Keratinocyte (primary cell): ENCODE measurements at regions not wholly inside any gene's neighbourhood (a gene's known extent, or its start where the extent isn't known, plus 50 kb on each side); places are given as distances from the start of the nearest gene placed in this dataset.

Source experiments
- DNase-seq: peaks from one replicate; pipeline ENCODE4 v3.0.0-alpha.2; 2011; ENCODE audit warnings: low read depth, missing footprints, low spot score
- FAIRE-seq: peaks from 2 replicates; lab custom pipeline; 2011; peaks lifted over from hg19 to GRCh38; lab: Jason Lieb, UNC
- H2AFZ ChIP-seq: 2 replicates; pipeline ENCODE4 v1.6.0; 2012; ENCODE audit warnings: low read length, control low read depth, inconsistent platforms; ENCODE audit not compliant: control insufficient read depth
- H3K27ac ChIP-seq: 2 replicates; pipeline ENCODE4 v1.5.1; 2011; ENCODE audit warnings: low read length; ENCODE audit not compliant: control insufficient read depth, insufficient read depth
- H3K27me3 ChIP-seq: 3 replicates; pipeline ENCODE4 v1.6.0; 2011; ENCODE audit warnings: low read length; ENCODE audit not compliant: control insufficient read depth, insufficient read depth; ENCODE audit errors: extremely low read depth
- H3K36me3 ChIP-seq, 2 experiments: 2 replicates in 1 of 2; 3 replicates in 1 of 2; pipeline ENCODE4 v1.5.1; 2011; ENCODE audit warnings: low read length in 2 of 2, mild to moderate bottlenecking in 1 of 2; ENCODE audit not compliant: control insufficient read depth in 2 of 2, insufficient read depth in 2 of 2; ENCODE audit errors: extremely low read depth in 1 of 2
- H3K4me1 ChIP-seq: 3 replicates; pipeline ENCODE4 v1.5.1; 2011; ENCODE audit warnings: low read length; ENCODE audit not compliant: control insufficient read depth, insufficient read depth; ENCODE audit errors: extremely low read depth
- H3K4me2 ChIP-seq: 3 replicates; pipeline ENCODE4 v1.6.0; 2011; ENCODE audit warnings: low read depth, low read length; ENCODE audit not compliant: control insufficient read depth, insufficient read depth; ENCODE audit errors: extremely low read depth
- H3K4me3 ChIP-seq, 3 experiments: fragments of 200-600 bp in 1 of 3; sonication (generic) in 1 of 3; 2 replicates in 2 of 3; 3 replicates in 1 of 3; pipeline ENCODE4 v1.5.1; 2011 to 2016; ENCODE audit warnings: low read length in 3 of 3, mild to moderate bottlenecking in 3 of 3, control low read depth in 2 of 3, inconsistent platforms in 1 of 3, low read depth in 1 of 3, mixed read lengths in 1 of 3, mixed run types in 1 of 3, moderate library complexity in 1 of 3; ENCODE audit not compliant: control insufficient read depth in 2 of 3, insufficient read depth in 2 of 3; ENCODE audit errors: extremely low read depth in 1 of 3
- H3K79me2 ChIP-seq: 2 replicates; pipeline ENCODE4 v1.6.0; 2012; ENCODE audit warnings: low read length; ENCODE audit not compliant: control insufficient read depth, insufficient read depth
- H3K9ac ChIP-seq: 3 replicates; pipeline ENCODE4 v1.6.0; 2011; ENCODE audit warnings: low read length; ENCODE audit not compliant: control insufficient read depth, insufficient read depth; ENCODE audit errors: extremely low read depth
- H3K9me1 ChIP-seq: 3 replicates; pipeline ENCODE4 v1.6.0; 2011; ENCODE audit warnings: low read length; ENCODE audit not compliant: control insufficient read depth, insufficient read depth; ENCODE audit errors: extremely low read depth
- H3K9me3 ChIP-seq: 2 replicates; pipeline ENCODE4 v1.5.1; 2012; ENCODE audit warnings: low read depth, low read length; ENCODE audit not compliant: control insufficient read depth
- H4K20me1 ChIP-seq: 3 replicates; pipeline ENCODE4 v1.6.0; 2011; ENCODE audit warnings: low read length; ENCODE audit not compliant: control insufficient read depth, insufficient read depth; ENCODE audit errors: extremely low read depth
- EZH2 ChIP-seq: IDR thresholded peaks from one replicate; pipeline ENCODE4 v1.6.1; 2012; ENCODE audit warnings: inconsistent platforms, mild to moderate bottlenecking, low read length, moderate library complexity
- dilution Hi-C: fragments of 300-500 bp; cut with MboI; formaldehyde crosslinking; loops from one replicate; pipeline ENCODE4 v1.7.0; 2020; ENCODE audit warnings: low sequenced_read_pairs; ENCODE audit not compliant: extremely low pct_ligation_motif_present
- TF ChIP-seq, protein P1 (sequence below), 3 experiments: IDR thresholded peaks in 1 of 3; conservative IDR thresholded peaks in 1 of 3; optimal IDR thresholded peaks in 1 of 3; 2 replicates in 2 of 3; 3 replicates in 1 of 3; pipeline versions ENCODE3 to v1.5.1; 2011; ENCODE audit warnings: low read length in 3 of 3, mild to moderate bottlenecking in 3 of 3, moderate library complexity in 2 of 3, control low read depth in 1 of 3, inconsistent platforms in 1 of 3; ENCODE audit not compliant: insufficient read depth in 2 of 3; ENCODE audit errors: extremely low read depth in 1 of 3

DNA sequence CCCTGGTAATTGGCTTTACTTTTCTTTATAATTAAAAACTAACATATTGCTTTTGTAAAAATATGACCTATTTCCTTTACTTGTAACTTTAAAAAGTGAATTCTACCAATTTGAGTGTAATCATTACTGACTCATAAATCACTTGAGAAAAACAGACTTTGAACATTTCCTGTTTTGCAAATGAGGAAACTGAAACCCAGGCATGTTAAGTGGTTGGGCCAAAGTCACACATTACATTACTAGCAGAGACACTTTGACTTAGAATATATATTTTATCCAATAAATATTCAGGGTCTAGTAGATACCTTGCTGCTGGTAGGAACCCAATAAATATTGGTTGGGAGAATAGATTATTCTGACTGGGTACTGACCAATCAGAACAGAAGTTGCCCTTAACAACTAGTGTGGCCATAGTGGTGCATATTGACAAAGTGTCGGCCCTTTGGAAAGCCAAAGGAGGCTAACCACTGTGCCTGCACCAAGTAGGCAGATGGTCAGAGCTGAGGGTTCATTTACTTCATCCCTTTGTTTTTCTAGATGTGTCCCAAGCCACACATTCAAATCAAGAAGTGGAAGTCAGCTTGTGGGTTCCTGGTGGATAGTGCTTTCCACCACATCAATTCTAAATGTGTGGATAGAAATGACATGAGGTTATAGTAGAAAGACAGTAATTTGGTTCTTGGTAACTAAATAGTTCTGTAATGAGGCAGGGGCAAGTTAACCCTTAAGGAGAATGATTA lies 365.1 kb upstream of the RIOK2 start:
- no peak for FAIRE-seq
- Histone ChIP-seq H3K4me1 (peaks cover 10% of the 10 kb centered on the region), H3K79me2 (no peaks in the 10 kb centered on the region), H3K27ac (no peak overlapping the region), H3K27me3 (no peaks in the 10 kb centered on the region), H3K36me3 (no peaks in the 10 kb centered on the region), H3K4me2 (no peak overlapping the region), H3K9me3 (peaks cover 3% of the 10 kb centered on the region), H2AFZ (no peak overlapping the region), H3K9me1 (no peaks in the 10 kb centered on the region), H3K4me3 (no peak overlapping the region), H3K9ac (no peak overlapping the region), H4K20me1 (no peaks in the 10 kb centered on the region)
- no peak for TF ChIP-seq EZH2
- TF ChIP-seq, protein P1, sequence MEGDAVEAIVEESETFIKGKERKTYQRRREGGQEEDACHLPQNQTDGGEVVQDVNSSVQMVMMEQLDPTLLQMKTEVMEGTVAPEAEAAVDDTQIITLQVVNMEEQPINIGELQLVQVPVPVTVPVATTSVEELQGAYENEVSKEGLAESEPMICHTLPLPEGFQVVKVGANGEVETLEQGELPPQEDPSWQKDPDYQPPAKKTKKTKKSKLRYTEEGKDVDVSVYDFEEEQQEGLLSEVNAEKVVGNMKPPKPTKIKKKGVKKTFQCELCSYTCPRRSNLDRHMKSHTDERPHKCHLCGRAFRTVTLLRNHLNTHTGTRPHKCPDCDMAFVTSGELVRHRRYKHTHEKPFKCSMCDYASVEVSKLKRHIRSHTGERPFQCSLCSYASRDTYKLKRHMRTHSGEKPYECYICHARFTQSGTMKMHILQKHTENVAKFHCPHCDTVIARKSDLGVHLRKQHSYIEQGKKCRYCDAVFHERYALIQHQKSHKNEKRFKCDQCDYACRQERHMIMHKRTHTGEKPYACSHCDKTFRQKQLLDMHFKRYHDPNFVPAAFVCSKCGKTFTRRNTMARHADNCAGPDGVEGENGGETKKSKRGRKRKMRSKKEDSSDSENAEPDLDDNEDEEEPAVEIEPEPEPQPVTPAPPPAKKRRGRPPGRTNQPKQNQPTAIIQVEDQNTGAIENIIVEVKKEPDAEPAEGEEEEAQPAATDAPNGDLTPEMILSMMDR (optimal IDR thresholded peaks at IDR 0.05 in 1 of 3, IDR thresholded peaks at IDR 0.05 in 1 of 3, conservative IDR thresholded peaks at IDR 0.05 in 1 of 3; ENCODE audit: extremely low read depth in 1 of 3, insufficient read depth in 2 of 3, low read length in 3 of 3) = no peak
- dilution Hi-C loops = no loop called here
- DNase-seq = no peak

DNA sequence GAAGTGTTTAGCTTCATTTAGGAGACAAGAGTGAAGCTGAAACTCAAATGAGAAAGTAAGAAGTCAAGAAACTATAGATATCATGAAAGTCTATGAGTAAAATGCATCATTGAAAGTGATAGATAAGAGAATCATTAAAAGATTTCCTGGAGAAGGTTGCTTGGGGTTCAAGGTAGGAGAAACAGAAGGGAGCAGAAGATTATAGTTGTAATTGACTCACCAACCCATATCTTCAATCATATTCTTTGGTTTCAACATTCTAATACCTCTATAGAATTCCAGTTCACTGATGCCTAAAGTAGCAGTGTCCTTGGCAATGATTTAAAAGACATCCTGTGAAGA lies 365.7 kb upstream of the RIOK2 start:
- dilution Hi-C loops = no loop called here
- Histone ChIP-seq H3K27ac (no peak overlapping the region), H3K4me3 (no peak overlapping the region), H3K79me2 (no peaks in the 10 kb centered on the region), H3K4me1 (peaks cover 10% of the 10 kb centered on the region), H2AFZ (no peak overlapping the region), H3K27me3 (no peaks in the 10 kb centered on the region), H3K9me3 (peaks cover 3% of the 10 kb centered on the region), H3K36me3 (no peaks in the 10 kb centered on the region), H3K9ac (no peak overlapping the region), H3K4me2 (no peak overlapping the region), H3K9me1 (no peaks in the 10 kb centered on the region), H4K20me1 (no peaks in the 10 kb centered on the region)
- FAIRE-seq (no peak), DNase-seq (no peak)
- no peak for TF ChIP-seq EZH2
- TF ChIP-seq, protein P1 (optimal IDR thresholded peaks at IDR 0.05 in 1 of 3, IDR thresholded peaks at IDR 0.05 in 1 of 3, conservative IDR thresholded peaks at IDR 0.05 in 1 of 3; ENCODE audit: extremely low read depth in 1 of 3, insufficient read depth in 2 of 3, low read length in 3 of 3) = no peak
